Upper lobe of right lung (tissue), 1 donor: ENCODE measurements at regions not wholly inside any gene's neighbourhood (a gene's known extent, or its start where the extent isn't known, plus 50 kb on each side); places are given as distances from the start of the nearest gene placed in this dataset.
"Not testable (repeated sequence)": the region's sequence is repeated elsewhere in the genome, so short reads cannot be mapped to it uniquely, and the experiment has no call there.

Experiments
- ATAC-seq: fragments of 200-7000 bp; cut with Tn5 transposase; one replicate; pipeline ENCODE4 v1.9.1; 2020; ENCODE audit warnings: mild to moderate bottlenecking, moderate library complexity
- DNase-seq: peaks from one replicate; pipeline ENCODE4 v3.0.0-alpha.2; 2020
- H3K27ac ChIP-seq: fragments of 200-600 bp; one replicate; pipeline ENCODE4 v1.8.0; 2022
- H3K27me3 ChIP-seq: fragments of 200-600 bp; one replicate; pipeline ENCODE4 v1.8.0; 2022; ENCODE audit warnings: mild to moderate bottlenecking
- H3K36me3 ChIP-seq: fragments of 200-600 bp; one replicate; pipeline ENCODE4 v1.8.0; 2022
- H3K4me1 ChIP-seq: fragments of 200-600 bp; one replicate; pipeline ENCODE4 v1.8.0; 2022
- H3K4me3 ChIP-seq: fragments of 200-600 bp; one replicate; pipeline ENCODE4 v1.8.0; 2022; ENCODE audit warnings: mild to moderate bottlenecking
- H3K9me3 ChIP-seq: fragments of 200-600 bp; one replicate; pipeline ENCODE4 v1.8.0; 2022
- intact Hi-C: fragments of 100-400 bp; cut with DNase I; formaldehyde crosslinking; loops from one replicate; pipeline ENCODE4 v1.11.0; 2022
- TF ChIP-seq, protein P1 (sequence below): fragments of 200-600 bp; IDR thresholded peaks from one replicate; pipeline ENCODE4 v1.8.0; 2022; ENCODE audit warnings: antibody characterized with exemption
- donor health status: DM: no; HTN: yes; CAD: no; lungs with severe emphysema.

DNA sequence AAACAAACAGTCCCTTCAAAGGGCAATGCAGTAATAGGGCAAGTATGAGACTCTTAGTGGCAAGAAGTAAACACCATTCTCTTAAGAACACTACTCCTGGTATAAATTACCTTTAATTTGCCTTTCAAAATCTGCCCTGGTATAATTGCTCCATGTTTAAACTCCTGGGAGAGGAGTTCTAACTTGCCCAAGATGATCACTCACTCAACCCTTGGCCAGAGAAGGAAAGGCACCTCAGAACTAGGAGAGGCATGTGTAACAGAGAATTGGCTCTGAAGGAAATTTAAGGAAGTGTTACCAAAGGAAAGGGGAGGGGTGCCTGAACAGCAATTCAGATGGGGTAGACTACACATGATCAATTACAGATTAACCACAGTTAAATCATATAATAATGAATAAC lies 1173.6 kb upstream of the SORCS1 start:
- no peak overlapping the region for H3K4me3 ChIP-seq
- intact Hi-C loops: no loop called here
- TF ChIP-seq, protein P1, sequence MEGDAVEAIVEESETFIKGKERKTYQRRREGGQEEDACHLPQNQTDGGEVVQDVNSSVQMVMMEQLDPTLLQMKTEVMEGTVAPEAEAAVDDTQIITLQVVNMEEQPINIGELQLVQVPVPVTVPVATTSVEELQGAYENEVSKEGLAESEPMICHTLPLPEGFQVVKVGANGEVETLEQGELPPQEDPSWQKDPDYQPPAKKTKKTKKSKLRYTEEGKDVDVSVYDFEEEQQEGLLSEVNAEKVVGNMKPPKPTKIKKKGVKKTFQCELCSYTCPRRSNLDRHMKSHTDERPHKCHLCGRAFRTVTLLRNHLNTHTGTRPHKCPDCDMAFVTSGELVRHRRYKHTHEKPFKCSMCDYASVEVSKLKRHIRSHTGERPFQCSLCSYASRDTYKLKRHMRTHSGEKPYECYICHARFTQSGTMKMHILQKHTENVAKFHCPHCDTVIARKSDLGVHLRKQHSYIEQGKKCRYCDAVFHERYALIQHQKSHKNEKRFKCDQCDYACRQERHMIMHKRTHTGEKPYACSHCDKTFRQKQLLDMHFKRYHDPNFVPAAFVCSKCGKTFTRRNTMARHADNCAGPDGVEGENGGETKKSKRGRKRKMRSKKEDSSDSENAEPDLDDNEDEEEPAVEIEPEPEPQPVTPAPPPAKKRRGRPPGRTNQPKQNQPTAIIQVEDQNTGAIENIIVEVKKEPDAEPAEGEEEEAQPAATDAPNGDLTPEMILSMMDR: no peak
- H3K36me3 ChIP-seq: no peaks in the 10 kb centered on the region
- ATAC-seq (no peak), DNase-seq (no peak)
- no peaks in the 10 kb centered on the region for H3K27me3 ChIP-seq
- H3K27ac ChIP-seq: no peak overlapping the region
- H3K9me3 ChIP-seq: no peaks in the 10 kb centered on the region
- H3K4me1 ChIP-seq: no peaks in the 10 kb centered on the region

DNA sequence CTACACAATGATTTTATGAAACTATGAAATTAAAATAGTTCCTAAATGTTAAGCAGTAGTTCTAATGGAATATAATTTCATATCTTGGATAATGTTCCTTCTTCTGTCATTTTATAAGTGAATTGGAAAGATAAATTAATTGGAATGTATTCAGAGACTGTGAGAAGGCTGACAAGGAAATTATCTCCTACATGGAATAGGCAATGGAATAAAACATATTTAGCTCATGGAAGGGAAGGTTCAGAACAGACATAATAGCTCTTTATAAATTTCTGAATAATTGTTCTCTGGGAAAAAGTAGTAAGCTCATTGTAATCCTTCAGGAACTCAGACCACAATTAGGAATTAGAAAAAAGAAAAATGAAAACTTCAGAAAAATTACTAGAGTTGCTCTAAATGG lies 1172.3 kb upstream of the SORCS1 start:
- TF ChIP-seq, protein P1: no peak
- no peak overlapping the region for H3K27ac ChIP-seq
- H3K27me3 ChIP-seq: no peaks in the 10 kb centered on the region
- H3K4me1 ChIP-seq: no peaks in the 10 kb centered on the region
- ATAC-seq (no peak), DNase-seq (no peak)
- no peaks in the 10 kb centered on the region for H3K9me3 ChIP-seq
- H3K36me3 ChIP-seq: no peaks in the 10 kb centered on the region
- H3K4me3 ChIP-seq: no peak overlapping the region
- intact Hi-C loops: no loop called here

DNA sequence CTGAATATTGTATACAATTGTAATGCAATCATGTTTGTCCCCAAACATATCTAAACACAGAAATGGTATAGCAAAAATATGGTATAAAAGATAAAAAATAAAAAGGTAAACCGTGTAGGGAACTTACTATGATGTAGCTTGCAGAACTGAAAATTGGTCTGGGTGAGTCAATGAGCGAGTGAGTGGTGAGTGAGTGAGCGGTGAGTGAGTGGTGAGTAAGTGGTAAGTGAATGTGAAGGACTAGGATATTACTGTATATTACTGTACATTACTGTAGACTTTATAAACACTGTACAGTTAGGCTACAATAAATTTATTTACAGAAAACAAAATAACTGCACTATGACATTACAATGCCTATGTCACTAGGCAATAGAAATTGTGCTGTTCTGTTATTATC lies 1163.2 kb upstream of the SORCS1 start:
- intact Hi-C loops: no loop called here
- ATAC-seq (no peak), DNase-seq (no peak)
- TF ChIP-seq, protein P1: no peak
- Histone ChIP-seq H3K9me3 (no peaks in the 10 kb centered on the region), H3K27me3 (no peaks in the 10 kb centered on the region), H3K36me3 (no peaks in the 10 kb centered on the region), H3K4me1 (no peaks in the 10 kb centered on the region), H3K4me3 (no peak overlapping the region), H3K27ac (no peak overlapping the region)

DNA sequence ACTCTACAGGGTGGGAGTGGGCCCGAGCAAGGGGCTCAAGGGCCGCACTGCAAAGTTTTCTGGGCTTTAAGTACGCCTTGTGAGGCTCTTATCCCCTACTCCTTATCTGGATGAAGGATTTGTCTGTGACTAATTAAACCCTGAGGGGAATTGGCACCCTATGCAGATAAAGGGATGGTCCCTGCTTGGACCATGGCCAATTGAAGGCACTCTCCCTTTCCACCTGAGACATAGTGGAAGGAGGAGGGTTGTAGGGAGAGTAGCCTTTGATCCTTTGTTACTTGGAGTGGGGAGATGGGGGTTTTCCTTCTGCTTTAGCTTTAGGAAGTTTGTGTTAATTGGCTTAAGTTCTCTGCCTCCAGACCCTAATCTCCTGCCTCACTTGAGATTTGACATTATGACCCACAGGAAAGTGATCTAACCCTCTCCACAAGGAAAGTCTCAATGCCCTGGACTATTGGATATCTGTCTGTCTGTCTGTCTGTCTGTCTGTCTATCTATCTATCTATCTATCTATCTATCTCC lies 1158.8 kb upstream of the SORCS1 start:
- TF ChIP-seq, protein P1: no peak
- Histone ChIP-seq H3K4me3 (no peak overlapping the region), H3K4me1 (no peaks in the 10 kb centered on the region), H3K9me3 (no peaks in the 10 kb centered on the region), H3K27ac (no peak overlapping the region), H3K36me3 (no peaks in the 10 kb centered on the region), H3K27me3 (no peaks in the 10 kb centered on the region)
- ATAC-seq: no peak
- DNase-seq: no peak
- intact Hi-C loops: no loop called here

DNA sequence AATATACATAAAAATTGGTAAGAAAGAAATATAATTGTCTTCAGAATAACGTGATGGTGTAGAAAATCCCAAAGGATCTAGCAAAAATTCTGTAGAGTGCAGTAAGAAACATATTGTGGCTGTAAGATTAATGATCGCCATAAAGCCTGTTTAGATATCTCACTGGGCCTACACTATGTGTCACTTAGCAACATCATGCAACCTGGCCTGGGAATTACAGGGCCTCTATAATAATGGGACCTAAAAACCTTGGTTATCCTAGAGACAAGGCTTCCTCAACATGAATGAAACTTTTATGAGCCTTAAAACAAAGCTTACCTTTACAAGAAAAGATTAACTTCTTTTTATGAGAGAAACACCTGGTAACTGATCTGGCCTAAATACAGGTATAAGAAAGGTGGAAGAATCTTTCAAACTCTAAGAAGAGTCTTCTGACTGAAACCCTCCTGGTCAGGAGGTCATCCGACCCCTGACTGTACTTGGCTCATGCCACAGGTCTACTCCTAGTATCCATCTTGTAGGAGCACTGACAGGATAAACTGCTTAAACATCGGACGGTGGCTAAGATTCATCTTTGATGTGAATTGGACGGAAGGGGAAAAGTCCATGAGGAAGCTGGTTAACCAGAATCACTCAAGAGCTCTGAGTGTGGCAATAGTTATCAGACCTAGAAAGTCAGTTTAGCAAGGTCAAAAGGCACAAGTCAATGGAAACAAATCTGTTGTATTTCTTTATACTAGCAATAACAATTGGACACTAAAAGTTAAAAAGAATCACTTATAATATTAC lies 1155.1 kb upstream of the SORCS1 start:
- no peaks in the 10 kb centered on the region for H3K27me3 ChIP-seq
- TF ChIP-seq, protein P1: no peak
- no peaks in the 10 kb centered on the region for H3K36me3 ChIP-seq
- H3K27ac ChIP-seq: no peak overlapping the region
- no peaks in the 10 kb centered on the region for H3K4me1 ChIP-seq
- intact Hi-C loops: no loop called here
- H3K4me3 ChIP-seq: no peak overlapping the region
- ATAC-seq (no peak), DNase-seq (no peak)
- no peaks in the 10 kb centered on the region for H3K9me3 ChIP-seq

DNA sequence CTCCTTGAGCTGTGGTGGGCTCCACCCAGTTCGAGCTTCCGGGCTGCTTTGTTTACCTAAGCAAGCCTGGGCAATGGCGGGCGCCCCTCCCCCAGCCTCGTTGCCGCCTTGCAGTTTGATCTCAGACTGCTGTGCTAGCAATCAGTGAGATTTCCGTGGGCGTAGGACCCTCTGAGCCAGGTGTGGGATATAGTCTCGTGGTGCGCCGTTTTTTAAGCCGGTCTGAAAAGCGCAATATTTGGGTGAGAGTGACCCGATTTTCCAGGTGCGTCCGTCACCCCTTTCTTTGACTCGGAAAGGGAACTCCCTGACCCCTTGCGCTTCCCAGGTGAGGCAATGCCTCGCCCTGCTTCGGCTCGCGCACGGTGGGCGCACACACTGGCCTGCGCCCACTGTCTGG lies 1151.1 kb upstream of the SORCS1 start:
- DNase-seq, H3K4me1 ChIP-seq, intact Hi-C loops, H3K9me3 ChIP-seq, H3K4me3 ChIP-seq, ATAC-seq, H3K27ac ChIP-seq, H3K27me3 ChIP-seq, H3K36me3 ChIP-seq: not testable (repeated sequence)
